ENCODE measurements at regions not wholly inside any gene's neighbourhood (a gene's known extent, or its start where the extent isn't known, plus 50 kb on each side); places are given as distances from the start of the nearest gene placed in this dataset.
A peak's percentile ranks its signal among the peaks of the same experiment; 100 is the strongest.

GRCh38 chr14:65349100-65349499 lies 63.4 kb upstream of the FUT8 start:
- ATAC-seq (ENCODE audit: low read depth) = no peak
- H2AK9ac ChIP-seq (replicated peaks; ENCODE audit: low read depth, low read length, poor library complexity) = no peak overlapping the region
- H3K36me3 ChIP-seq (ENCODE audit: control insufficient read depth, insufficient read depth, low read length) = no peaks in the 10 kb centered on the region
- no peaks in the 10 kb centered on the region for H3K79me1 ChIP-seq (ENCODE audit: low read depth in 1 of 2, low read length in 2 of 2)
- H2AK5ac ChIP-seq (ENCODE audit: low read depth, low read length) = no peak overlapping the region; the same call in 1 of the 2 replicates
- H3K9me1 ChIP-seq (ENCODE audit: insufficient read depth, low read length) = no peaks in the 10 kb centered on the region; the same call in none of the 2 replicates
- 100% methylated on average over 1 of the region's 4 CpGs; no CpG with 5 or more reads in 1 of the 2 experiments for WGBS, 2 experiments (ENCODE audit: extremely low coverage in 2 of 2, insufficient read length in 1 of 2)
- H3K4me1 ChIP-seq (ENCODE audit: control insufficient read depth, insufficient read depth, low read length) = peaks cover 7% of the 10 kb centered on the region
- no peaks in the 10 kb centered on the region for H3K9me3 ChIP-seq (ENCODE audit: control insufficient read depth, insufficient read depth, low read length)
- no peak overlapping the region for H2BK120ac ChIP-seq (ENCODE audit: low read depth, low read length)
- H3K4me3 ChIP-seq (ENCODE audit: insufficient read depth, low read depth, low read length) = no peak overlapping the region
- no TSS peak for BruUV-seq (replicated peaks)
- no peak overlapping the region for H3K4ac ChIP-seq (ENCODE audit: low read depth, low read length)
- H2AFZ ChIP-seq (replicated peaks; ENCODE audit: low read length, poor library complexity) = no peak overlapping the region
- intact Hi-C loops (cut with micrococcal nuclease) = no loop called here
- no peaks in the 10 kb centered on the region for H4K20me1 ChIP-seq (ENCODE audit: insufficient read depth, low read length)
- TF ChIP-seq CEBPB (IDR thresholded peaks at IDR 0.05; ENCODE audit: low read depth, low read length) (peak; percentile 68), RCOR1 (IDR thresholded peaks at IDR 0.05; ENCODE audit: insufficient replicate concordance, low read length) (no peak), SMC3 (IDR thresholded peaks at IDR 0.05; ENCODE audit: low read depth, low read length) (no peak), FOS (IDR thresholded peaks at IDR 0.05; ENCODE audit: low read depth, low read length) (no peak), MXI1 (IDR thresholded peaks at IDR 0.05; ENCODE audit: borderline replicate concordance, low read depth, low read length) (no peak), CTCF (conservative IDR thresholded peaks at IDR 0.05; ENCODE audit: low read depth, low read length) (no peak), NFE2L2 (IDR thresholded peaks at IDR 0.05; ENCODE audit: low read depth, low read length) (no peak)
- H3K14ac ChIP-seq (replicated peaks; ENCODE audit: low read depth, low read length) = no peak overlapping the region
- ChIA-PET POLR2A (ENCODE audit: unreplicated experiment) (no interaction called here), CTCF (no interaction called here)
- no peak overlapping the region for H4K5ac ChIP-seq (ENCODE audit: low read depth, low read length)
- H3K23ac ChIP-seq (ENCODE audit: low read depth, low read length) = no peak overlapping the region
- H2BK20ac ChIP-seq (ENCODE audit: low read depth, low read length) = no peak overlapping the region
- H2BK15ac ChIP-seq (ENCODE audit: low read depth, low read length) = no peak overlapping the region
- H3K18ac ChIP-seq (ENCODE audit: low read depth, low read length) = no peak overlapping the region
- H3K56ac ChIP-seq (ENCODE audit: extremely low read depth, insufficient read depth, low read length) = no peak overlapping the region
- H3K9ac ChIP-seq (ENCODE audit: low read depth, low read length) = no peak overlapping the region
- H4K91ac ChIP-seq (ENCODE audit: insufficient read depth, low read depth, low read length) = no peak overlapping the region
- no peak overlapping the region for H2BK5ac ChIP-seq (ENCODE audit: low read depth, low read length, poor library complexity, severe bottlenecking)
- dilution Hi-C loops (cut with HindIII; ENCODE audit: low sequenced_read_pairs, unreplicated experiment) = no loop called here
- in situ Hi-C loops (cut with MboI; ENCODE audit: low sequenced_read_pairs) = no loop called here
- DNase-seq = no peak
- H3K27me3 ChIP-seq (ENCODE audit: control insufficient read depth, insufficient read depth, low read length) = no peaks in the 10 kb centered on the region
- H3K27ac ChIP-seq (ENCODE audit: insufficient read depth, low read length) = no peak overlapping the region
- H4K8ac ChIP-seq (ENCODE audit: low read depth in 2 of 2, low read length in 2 of 2) = no peak overlapping the region
- no peak overlapping the region for H3K4me2 ChIP-seq (ENCODE audit: low read depth, low read length)

Data from IMR-90 (cell line).